SU-DHL-6 (cell line): ENCODE measurements at regions not wholly inside any gene's neighbourhood (a gene's known extent, or its start where the extent isn't known, plus 50 kb on each side); places are given as distances from the start of the nearest gene placed in this dataset.

Source experiments
- H2AFZ ChIP-seq: fragments of 200-600 bp; sonication (generic); 2 replicates; pipeline ENCODE4 v1.6.1; 2014; ENCODE audit warnings: low read depth, mild to moderate bottlenecking, moderate library complexity, mixed read lengths, antibody characterized with exemption, low read length; ENCODE audit not compliant: severe bottlenecking
- H3F3A ChIP-seq: fragments of 200-600 bp; shearing (Covaris generic); 2 replicates; pipeline ENCODE4 v1.6.0; 2016; ENCODE audit warnings: antibody characterized with exemption, mild to moderate bottlenecking; ENCODE audit not compliant: insufficient read depth
- H3K27ac ChIP-seq: fragments of 200-600 bp; sonication (generic); 2 replicates; pipeline ENCODE4 v1.5.1; 2016; ENCODE audit warnings: low read depth, mild to moderate bottlenecking, low read length, moderate library complexity, mixed read lengths
- H3K27me3 ChIP-seq: fragments of 200-600 bp; sonication (generic), shearing (Covaris generic); 2 replicates; pipeline ENCODE4 v1.6.0; 2014; ENCODE audit warnings: mild to moderate bottlenecking, low read length
- H3K36me3 ChIP-seq: fragments of 200-600 bp; sonication (generic); 2 replicates; pipeline ENCODE4 v1.6.1; 2014; ENCODE audit warnings: mild to moderate bottlenecking, low read length, mixed read lengths
- H3K4me2 ChIP-seq: fragments of 300-600, 200-600 bp; shearing (Covaris generic), sonication (generic); 2 replicates; pipeline ENCODE4 v1.6.0; 2014; ENCODE audit warnings: low read length, low read depth, mild to moderate bottlenecking; ENCODE audit not compliant: poor library complexity, severe bottlenecking
- H3K4me3 ChIP-seq: fragments of 200-600 bp; sonication (generic); 2 replicates; pipeline ENCODE4 v1.5.1; 2014; ENCODE audit warnings: antibody characterized with exemption, low read length, mild to moderate bottlenecking, mixed read lengths; ENCODE audit not compliant: insufficient read depth, poor library complexity, severe bottlenecking
- H3K79me2 ChIP-seq: fragments of 200-600 bp; sonication (generic); 2 replicates; pipeline ENCODE4 v1.6.1; 2014; ENCODE audit warnings: mild to moderate bottlenecking, low read length, moderate library complexity; ENCODE audit not compliant: insufficient read depth
- H3K9ac ChIP-seq: fragments of 200-600 bp; sonication (generic); 2 replicates; pipeline ENCODE4 v1.7.0; 2014; ENCODE audit warnings: mild to moderate bottlenecking, low read length
- H3K9me2 ChIP-seq: fragments of 200-600 bp; sonication (generic); replicated peaks from 2 replicates; pipeline ENCODE4 v1.6.1; 2014; ENCODE audit warnings: low read length; ENCODE audit not compliant: insufficient read depth
- H3K9me3 ChIP-seq: fragments of 200-600 bp; sonication (generic); 2 replicates; pipeline ENCODE4 v1.6.1; 2014; ENCODE audit warnings: low read length, mixed read lengths; ENCODE audit not compliant: insufficient read depth
- H4K20me1 ChIP-seq: fragments of 200-600 bp; sonication (generic); 2 replicates; pipeline ENCODE4 v1.6.1; 2014; ENCODE audit warnings: low read depth, mild to moderate bottlenecking, antibody characterized with exemption, low read length, moderate library complexity, mixed read lengths
- CTCF ChIP-seq: fragments of 200-600 bp; sonication (generic); IDR thresholded peaks from one replicate; pipeline ENCODE4 v1.5.1; 2017; ENCODE audit warnings: antibody characterized with exemption, mild to moderate bottlenecking, low read length, moderate library complexity; ENCODE audit not compliant: insufficient read depth, poor library complexity, severe bottlenecking
- EZH2phosphoT487 ChIP-seq: fragments of 200-600 bp; sonication (generic), shearing (Covaris generic); conservative IDR thresholded peaks from 2 replicates; pipeline ENCODE4 v1.6.1; 2018; ENCODE audit warnings: mild to moderate bottlenecking, antibody characterized with exemption, low read length, moderate library complexity, mixed read lengths

GRCh38 chr6:1049170-1049569 is 262.7 kb upstream of the FOXQ1 start:
- Histone ChIP-seq H3K4me2 (no peak overlapping the region), H3K79me2 (no peaks in the 10 kb centered on the region), H3F3A (no peaks in the 10 kb centered on the region), H3K36me3 (no peaks in the 10 kb centered on the region), H2AFZ (no peak overlapping the region), H3K9me2 (no peaks in the 10 kb centered on the region; the same call in 1 of the 2 replicates), H3K4me3 (no peak overlapping the region), H4K20me1 (no peaks in the 10 kb centered on the region), H3K9ac (no peak overlapping the region), H3K27me3 (0 out of 2 replicates have a peak, but pooled peaks cover 3% of the 10 kb centered on the region), H3K9me3 (no peaks in the 10 kb centered on the region), H3K27ac (no peak overlapping the region)
- TF ChIP-seq CTCF (no peak), EZH2phosphoT487 (no peak)

DNA sequence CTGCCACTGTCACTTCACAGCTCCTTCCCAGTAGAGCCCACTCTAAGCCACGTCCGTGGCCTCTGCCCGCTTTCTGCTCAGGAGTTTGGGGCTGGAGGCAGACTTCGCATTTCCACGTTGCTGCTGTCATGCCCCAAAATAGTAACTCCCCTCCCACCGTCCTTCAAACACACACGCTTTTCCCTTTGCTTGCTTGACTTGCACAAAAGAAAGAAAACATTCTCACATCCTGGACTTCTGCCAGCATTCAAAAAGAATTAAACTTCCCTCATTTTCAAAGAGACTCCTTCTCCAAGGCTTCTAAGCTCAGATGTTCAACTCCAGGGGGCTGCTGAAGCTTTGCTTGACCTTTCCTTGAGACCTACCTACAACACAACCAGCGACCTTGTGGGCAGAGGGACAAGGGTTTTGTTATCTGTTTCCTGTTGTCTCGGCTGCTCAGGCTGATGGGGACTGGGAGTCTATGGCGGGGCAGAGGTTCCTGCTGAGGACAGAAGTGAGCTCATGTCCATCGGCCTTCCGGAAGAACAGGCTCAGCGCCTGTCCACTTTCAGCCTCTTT is 263.8 kb upstream of the FOXQ1 start:
- TF ChIP-seq EZH2phosphoT487 (no peak), CTCF (no peak)
- H3K9me3 ChIP-seq, result no peaks in the 10 kb centered on the region
- no peak overlapping the region for H3K4me3 ChIP-seq
- H3K4me2 ChIP-seq, result no peak overlapping the region
- 0 out of 2 replicates have a peak, but pooled peaks cover 3% of the 10 kb centered on the region for H3K27me3 ChIP-seq
- H2AFZ ChIP-seq, result no peak overlapping the region
- H3K9me2 ChIP-seq, result no peaks in the 10 kb centered on the region
- no peak overlapping the region for H3K9ac ChIP-seq
- H3K79me2 ChIP-seq, result no peaks in the 10 kb centered on the region
- no peaks in the 10 kb centered on the region for H4K20me1 ChIP-seq
- H3K36me3 ChIP-seq, result no peaks in the 10 kb centered on the region
- no peak overlapping the region for H3K27ac ChIP-seq
- no peaks in the 10 kb centered on the region for H3F3A ChIP-seq

- Histone ChIP-seq H3F3A (no peaks in the 10 kb centered on the region), H3K27me3 (0 out of 2 replicates have a peak, but pooled peaks cover 3% of the 10 kb centered on the region), H3K4me3 (no peak overlapping the region), H4K20me1 (no peaks in the 10 kb centered on the region), H3K79me2 (no peaks in the 10 kb centered on the region), H2AFZ (no peak overlapping the region), H3K9me2 (no peaks in the 10 kb centered on the region), H3K36me3 (no peaks in the 10 kb centered on the region), H3K9me3 (no peaks in the 10 kb centered on the region), H3K27ac (no peak overlapping the region), H3K9ac (no peak overlapping the region), H3K4me2 (no peak overlapping the region)
- TF ChIP-seq CTCF (no peak), EZH2phosphoT487 (no peak)
Observed at GRCh38 chr6:1045239-1045638, 266.7 kb upstream of the FOXQ1 start.
